ENCODE measurements at regions not wholly inside any gene's neighbourhood (a gene's known extent, or its start where the extent isn't known, plus 50 kb on each side); places are given as distances from the start of the nearest gene placed in this dataset.

GRCh38 chr4:59671037-59671436 lies 1529.1 kb upstream of the ADGRL3 start:
- Histone ChIP-seq H3K4ac (ENCODE audit: low read depth, low read length) (no peak overlapping the region), H2BK5ac (ENCODE audit: insufficient read length, low read length) (no peak overlapping the region), H3K27me3 (ENCODE audit: insufficient read depth, low read length) (no peaks in the 10 kb centered on the region), H4K20me1 (ENCODE audit: control insufficient read depth, insufficient read depth, insufficient read length) (no peaks in the 10 kb centered on the region), H2BK20ac (ENCODE audit: low read depth, low read length, poor library complexity, severe bottlenecking) (no peak overlapping the region), H3K4me2 (ENCODE audit: insufficient read depth, insufficient read length, low read length) (no peak overlapping the region), H3K4me1 (ENCODE audit: insufficient read depth, low read length) (peaks cover 3% of the 10 kb centered on the region; the same call in 1 of the 2 replicates), H3K9ac (ENCODE audit: extremely low read depth, insufficient read length, low read length) (no peak overlapping the region), H4K5ac (ENCODE audit: insufficient read length, low read depth, low read length) (no peak overlapping the region), H3T11ph (ENCODE audit: low read length) (no peak overlapping the region), H3K14ac (ENCODE audit: insufficient read depth, low read length) (no peak overlapping the region), H3K23ac (ENCODE audit: insufficient read length, low read depth, low read length) (no peak overlapping the region), H3K79me2 (ENCODE audit: insufficient read depth, low read length) (no peaks in the 10 kb centered on the region), H4K8ac (replicated peaks; ENCODE audit: insufficient read length, low read depth, low read length) (no peak overlapping the region), H2BK15ac (ENCODE audit: low read depth, low read length) (no peak overlapping the region), H2AFZ (ENCODE audit: low read length) (no peak overlapping the region), H2BK12ac (ENCODE audit: insufficient read length, low read depth, low read length) (no peak overlapping the region), H2BK120ac (ENCODE audit: low read depth, low read length, poor library complexity, severe bottlenecking) (no peak overlapping the region), H3K79me1 (ENCODE audit: insufficient read depth, low read depth, low read length, poor library complexity, severe bottlenecking) (no peaks in the 10 kb centered on the region), H3K9me3 (ENCODE audit: control insufficient read depth, low read depth, low read length) (no peaks in the 10 kb centered on the region), H3K56ac (ENCODE audit: insufficient read length, low read depth, low read length) (no peak overlapping the region), H3K18ac (ENCODE audit: insufficient read length, low read depth, low read length) (no peak overlapping the region), H3K27ac (ENCODE audit: insufficient read length, low read depth, low read length) (no peak overlapping the region), H3K23me2 (ENCODE audit: insufficient read length, low read depth, low read length, poor library complexity, severe bottlenecking) (no peaks in the 10 kb centered on the region), H2AK5ac (ENCODE audit: insufficient read length, low read length) (no peak overlapping the region), H4K91ac (ENCODE audit: insufficient read length, low read depth, low read length) (no peak overlapping the region)
- H3K27me3 Mint-ChIP-seq (ENCODE audit: low read depth) = no peaks in the 10 kb centered on the region
- peaks cover 6 to 9% of the 10 kb centered on the region in 2 experiments for H3K4me1 Mint-ChIP-seq
- no peaks in the 10 kb centered on the region for H3K9me3 Mint-ChIP-seq
- no peaks in the 10 kb centered on the region for H3K36me3 Mint-ChIP-seq (ENCODE audit: insufficient read depth in 1 of 3, low read depth in 3 of 3)
- no peak overlapping the region for H3K27ac Mint-ChIP-seq
- WGBS (ENCODE audit: extremely low coverage, insufficient read length, low lambda C conversion rate) = no CpG with 5 or more reads among the region's 1 CpG
- TF ChIP-seq CTCF (conservative IDR thresholded peaks at IDR 0.05) = no peak
- H3K4me3 Mint-ChIP-seq = no peak overlapping the region
- DNase-seq = no peak

Measured in H9 (cell line).